ENCODE measurements at regions not wholly inside any gene's neighbourhood (a gene's known extent, or its start where the extent isn't known, plus 50 kb on each side); places are given as distances from the start of the nearest gene placed in this dataset.
"Not testable (repeated sequence)": the region's sequence is repeated elsewhere in the genome, so short reads cannot be mapped to it uniquely, and the experiment has no call there.

DNA sequence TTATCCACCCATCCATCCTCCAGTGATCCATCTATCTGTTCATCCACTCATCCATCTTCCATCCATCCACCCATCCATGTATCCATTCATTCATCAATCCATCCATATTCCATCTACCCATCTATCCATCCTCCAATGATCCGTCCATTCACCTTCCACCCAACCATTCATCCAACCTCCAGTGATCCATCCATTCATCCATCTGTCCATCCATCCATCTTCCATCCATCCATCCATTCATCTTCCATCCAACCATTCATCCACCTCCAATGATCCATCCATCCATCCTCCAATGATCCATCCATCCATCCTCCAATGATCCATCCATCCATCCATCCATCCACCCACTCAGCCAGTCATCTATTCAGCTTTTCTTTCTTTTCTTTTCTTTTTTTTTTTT is 156.5 kb upstream of the WSCD1 start:
- no peak for DNase-seq

DNA sequence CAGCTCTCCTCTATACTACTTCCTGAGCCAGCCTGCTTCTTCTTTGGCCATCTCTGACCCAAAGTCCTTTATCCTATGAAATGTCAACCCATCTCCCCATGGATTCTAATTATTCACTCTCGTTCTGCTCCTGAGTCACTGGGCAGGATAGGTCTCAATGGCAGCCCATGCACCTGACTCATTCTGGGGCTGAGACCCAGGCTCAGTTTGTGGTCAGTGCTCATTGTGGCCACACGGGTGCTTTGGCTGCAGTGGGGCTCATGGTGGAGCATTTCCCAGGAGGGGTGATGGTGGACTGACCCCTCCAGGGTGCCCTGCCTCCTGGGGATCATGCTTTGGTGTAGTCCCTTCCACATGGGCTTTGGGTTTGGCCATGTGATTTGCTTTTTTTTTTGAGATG is 154.8 kb upstream of the WSCD1 start:
- no peak for DNase-seq

DNA sequence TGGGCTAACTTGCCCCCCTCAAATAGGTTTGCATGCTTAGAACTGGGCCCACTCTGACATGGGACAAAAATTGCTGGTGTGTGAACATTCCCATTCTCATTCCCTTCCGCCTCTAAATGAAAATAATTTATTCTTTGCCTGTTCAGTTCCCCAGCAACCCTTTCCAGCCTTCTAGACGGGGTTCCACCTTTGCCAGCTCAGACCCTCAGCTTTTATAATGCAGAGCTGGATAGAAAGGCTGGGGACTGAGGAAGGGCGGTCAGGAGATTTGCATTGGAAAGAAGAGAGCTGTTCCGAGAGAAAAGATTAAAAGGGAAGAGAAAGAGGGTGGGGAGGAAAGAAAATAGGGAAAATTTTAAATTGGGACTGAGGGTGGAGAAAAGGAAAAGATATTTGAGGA is 151.1 kb upstream of the WSCD1 start:
- no peak for DNase-seq

DNA sequence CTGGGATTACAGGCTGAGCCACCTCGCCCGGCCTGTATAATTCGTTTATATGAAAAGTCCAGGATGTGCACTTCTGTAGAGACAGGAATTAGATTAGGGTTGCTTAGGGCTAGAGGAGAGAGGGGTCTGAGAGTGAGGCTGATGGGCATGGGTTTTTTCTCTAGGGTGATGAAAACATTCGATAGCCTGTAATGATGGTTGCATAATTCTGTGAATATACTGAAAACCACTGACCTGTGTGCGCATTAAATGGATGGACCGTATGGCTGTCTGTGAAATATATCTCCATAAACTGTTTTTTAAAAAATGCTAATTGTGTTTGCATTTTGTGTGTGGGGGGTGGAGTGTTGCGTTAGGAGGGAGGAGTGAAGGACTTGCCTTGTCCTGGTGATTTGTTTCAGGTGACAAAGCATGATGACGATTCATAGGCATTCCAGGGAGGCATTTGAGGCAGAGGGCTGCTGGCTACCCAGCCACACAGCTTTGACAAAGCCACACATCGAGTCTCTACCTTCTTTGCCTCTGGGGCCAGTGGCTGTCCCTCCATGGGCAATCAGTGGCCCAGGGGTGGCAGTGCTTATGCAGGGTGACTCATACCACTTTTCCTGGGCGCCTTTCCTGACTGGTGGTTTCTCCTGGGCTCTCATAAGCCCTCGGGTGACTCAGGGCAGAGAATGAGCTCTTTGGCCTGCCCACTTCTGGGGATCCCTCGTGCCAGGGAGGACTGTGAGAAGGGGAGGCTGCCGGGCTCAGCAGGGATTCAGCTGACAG is 148.5 kb upstream of the WSCD1 start:
- DNase-seq: no peak

DNA sequence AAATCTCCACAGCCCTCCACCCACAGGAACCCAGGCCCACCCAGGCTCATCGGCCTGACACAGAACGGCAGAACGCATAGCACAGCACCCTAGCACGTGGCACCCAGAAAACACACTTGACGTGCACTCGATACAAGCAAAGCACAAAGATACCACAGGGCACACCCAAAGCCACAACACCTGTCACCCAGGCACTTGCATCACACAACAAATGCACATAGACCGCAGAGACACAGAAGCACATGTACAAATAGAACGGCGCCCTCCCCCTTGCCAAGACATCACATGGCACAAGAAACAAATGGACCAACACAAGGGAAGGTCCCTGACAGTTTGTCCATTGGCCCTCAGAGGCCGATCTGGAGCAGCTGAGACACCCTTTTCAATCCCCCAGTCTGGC is 147.7 kb upstream of the WSCD1 start:
- DNase-seq: no peak

DNA sequence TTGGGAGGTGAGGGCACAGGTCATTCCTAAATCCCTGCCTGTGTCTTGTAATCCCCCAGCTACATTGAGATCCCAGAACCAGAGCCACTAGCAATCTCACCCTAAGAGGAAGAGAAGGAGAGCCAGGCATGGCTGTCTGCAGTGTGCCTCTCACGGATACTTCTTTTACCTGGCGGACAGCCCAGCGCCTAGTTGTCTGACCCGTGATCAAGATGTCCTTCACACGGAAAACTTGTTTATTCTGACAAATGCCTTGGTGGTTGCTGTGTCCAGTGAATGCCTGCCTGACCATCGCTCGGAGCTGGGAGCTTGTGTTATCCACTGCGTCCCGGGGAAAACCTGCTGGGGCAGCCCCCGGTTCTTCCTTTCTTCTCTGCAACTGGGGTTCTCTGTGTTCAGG is 140.5 kb upstream of the WSCD1 start:
- no peak for DNase-seq

DNA sequence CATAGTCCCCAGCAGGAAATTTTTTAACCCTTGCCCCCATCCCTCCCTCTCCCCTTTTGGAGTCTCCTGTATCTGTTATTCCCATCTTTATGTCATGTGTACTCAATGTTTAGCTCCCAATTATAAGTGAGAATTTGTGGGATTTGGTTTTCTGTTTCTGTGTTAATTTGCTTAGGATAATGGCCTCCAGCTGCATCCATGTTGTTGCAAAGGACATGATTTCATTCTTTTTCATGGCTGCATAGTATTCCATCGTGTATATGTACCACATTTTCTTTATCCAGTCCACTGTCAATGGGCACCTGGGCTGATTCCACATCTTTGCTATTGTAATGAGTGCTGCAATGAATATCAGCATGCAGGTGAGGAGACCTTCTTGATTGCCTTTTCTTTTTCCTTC is 139.6 kb upstream of the WSCD1 start:
- not testable (repeated sequence) for DNase-seq

DNA sequence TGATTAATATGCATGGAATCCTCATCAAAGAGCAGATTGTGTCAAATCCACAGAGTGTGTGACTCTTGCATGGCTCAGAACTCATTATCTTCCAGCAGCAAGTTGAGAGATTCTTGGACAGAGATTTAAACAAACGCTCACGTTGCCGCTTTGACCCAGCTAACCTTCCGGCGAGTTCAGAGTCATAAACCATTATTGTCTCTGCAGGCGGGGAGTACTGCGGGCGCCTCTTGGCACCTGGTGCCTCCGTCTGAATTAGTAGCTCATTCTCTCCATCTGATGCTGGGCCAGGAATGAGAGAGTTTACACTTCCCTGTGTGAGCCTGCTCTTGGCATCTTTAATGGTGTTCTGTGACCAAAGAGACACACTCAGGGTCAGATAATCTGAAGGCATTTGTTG is 138.6 kb upstream of the WSCD1 start:
- no peak for DNase-seq

DNA sequence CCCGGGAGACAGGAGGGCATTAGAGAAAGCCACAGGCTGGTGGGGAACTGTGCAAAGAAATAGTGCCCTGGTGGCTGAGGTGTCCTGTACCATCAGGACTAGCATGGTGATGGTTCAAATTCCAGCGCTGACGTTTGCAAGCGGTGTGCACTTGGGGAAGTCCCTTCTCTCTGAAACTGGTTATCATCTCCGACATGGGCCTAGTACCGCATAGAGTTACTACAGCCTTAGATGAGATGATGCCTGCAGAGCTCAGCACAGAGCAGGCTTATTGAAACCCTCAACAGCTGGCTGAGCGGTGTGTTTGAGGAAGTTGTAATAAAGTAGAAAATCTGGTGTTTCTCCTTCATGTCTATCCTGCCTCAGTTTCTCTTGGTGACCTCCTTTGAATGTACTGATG is 136.7 kb upstream of the WSCD1 start:
- DNase-seq: no peak

DNA sequence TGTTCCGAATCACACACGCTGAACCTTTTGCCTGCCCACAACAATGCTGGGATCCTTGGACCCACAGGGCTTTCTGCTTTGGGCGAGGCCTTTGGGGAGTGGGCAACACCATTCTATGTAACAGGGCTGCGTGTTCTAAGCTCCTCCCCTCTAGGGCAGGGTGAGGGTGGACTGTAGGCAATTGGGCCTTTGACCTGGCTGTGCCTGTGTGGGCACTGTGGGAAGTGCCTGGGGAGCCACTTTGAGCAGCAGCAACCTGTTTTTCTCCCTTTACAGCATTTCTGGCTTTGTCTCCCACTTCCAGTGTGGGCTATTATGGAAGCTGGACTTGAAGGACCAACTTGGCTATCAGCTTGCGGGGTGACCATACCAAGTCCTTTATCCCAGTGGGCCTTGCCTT is 128.9 kb upstream of the WSCD1 start:
- DNase-seq: no peak

DNA sequence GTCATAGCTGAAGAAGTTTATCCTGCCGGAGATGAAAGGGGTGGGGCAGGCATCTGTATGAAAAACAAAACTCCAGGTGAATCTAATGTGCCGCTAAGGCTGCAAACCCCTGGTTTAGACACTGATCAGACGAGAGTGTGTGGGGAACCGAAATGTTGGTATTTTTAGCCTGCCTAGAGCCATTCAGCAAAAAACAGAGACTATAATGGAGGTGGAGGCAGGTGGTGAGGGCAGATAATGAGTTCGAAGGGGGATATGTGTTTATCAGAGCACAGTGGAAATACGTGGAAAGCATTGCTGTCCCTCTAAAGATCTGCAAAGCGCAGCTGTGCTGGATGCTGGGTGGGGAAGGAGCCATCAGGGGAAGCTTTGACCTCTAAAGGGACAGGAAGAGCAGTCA is 127.5 kb upstream of the WSCD1 start:
- DNase-seq: no peak

DNA sequence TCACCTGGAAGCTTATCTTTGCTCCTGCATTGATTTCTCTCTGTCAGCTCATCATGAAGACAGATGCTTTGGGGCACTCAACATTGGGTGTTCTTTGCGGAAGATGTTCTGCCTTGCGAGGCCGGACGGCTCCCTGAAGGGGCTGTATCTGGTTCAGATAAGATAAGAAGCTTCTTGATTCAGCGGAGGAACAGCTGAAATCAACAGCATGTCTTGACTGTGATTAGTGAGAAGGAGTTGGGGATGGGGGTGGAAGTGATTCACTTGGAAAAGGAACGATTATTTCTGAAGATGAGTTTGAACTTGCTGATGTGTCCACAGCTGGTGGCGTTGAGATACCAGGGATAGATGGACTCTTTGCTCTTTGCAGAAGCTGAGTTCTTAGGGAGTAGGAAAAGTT is 126.9 kb upstream of the WSCD1 start:
- DNase-seq: no peak

DNA sequence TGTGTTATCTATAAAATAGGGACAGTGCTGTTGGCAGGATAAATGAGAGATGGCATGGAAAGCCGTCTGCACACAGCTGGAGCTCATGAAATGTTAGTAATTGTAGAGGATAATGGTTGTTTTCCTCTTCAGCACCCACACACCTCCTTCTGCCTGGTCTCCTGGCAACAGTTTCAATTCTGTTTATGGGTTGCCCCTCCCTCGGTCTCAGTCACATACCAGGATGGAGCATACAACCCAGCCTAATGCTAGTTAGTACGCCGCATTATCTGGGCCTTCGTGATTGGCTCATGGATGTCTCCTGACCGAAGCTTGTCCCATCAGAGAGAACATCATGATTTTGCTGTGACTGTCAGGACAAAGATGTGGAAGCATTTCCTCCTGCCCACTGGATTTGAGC is 126.2 kb upstream of the WSCD1 start:
- no peak for DNase-seq

DNA sequence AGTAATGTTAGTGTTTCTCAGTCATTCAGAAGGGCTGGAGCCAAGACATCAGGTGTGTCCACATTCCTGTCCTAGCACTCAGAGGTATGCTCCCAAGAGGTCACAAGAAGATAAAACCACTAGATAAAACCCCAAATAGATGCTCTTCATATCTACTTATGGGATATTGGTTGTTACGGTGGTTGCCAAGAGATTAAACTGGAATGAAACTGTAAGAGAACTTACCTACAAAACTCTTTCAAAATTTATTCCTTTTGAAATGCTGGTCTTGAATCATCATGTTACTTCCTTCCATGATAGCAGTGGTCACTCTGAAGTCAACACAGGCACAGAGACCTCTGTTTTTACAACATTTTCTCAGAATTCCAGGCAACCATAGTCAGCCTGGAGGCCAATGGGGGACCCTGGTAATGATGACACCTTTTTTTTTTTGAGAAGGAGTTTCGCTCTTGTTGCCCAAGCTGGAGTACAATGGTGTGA is 122.4 kb upstream of the WSCD1 start:
- DNase-seq: no peak

DNA sequence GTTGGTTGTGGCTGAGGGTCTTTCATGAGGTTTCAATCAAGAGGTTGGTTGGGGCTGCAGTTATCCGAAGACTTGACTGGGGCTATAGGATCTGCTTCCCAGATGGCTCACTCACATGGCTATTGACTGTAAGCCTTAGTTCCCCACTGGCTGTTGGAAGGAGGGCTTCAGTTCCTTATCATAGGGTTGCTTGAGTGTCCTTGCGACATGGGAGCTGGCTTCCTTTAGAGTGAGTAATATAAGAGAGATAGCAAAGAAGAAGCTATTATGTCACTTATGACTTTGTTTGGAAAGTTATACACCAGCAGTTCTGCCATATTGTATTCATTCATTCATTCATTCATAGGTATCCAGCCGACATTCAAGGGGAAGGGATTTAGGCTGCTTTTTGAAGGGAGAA is 121.4 kb upstream of the WSCD1 start:
- no peak for DNase-seq

DNA sequence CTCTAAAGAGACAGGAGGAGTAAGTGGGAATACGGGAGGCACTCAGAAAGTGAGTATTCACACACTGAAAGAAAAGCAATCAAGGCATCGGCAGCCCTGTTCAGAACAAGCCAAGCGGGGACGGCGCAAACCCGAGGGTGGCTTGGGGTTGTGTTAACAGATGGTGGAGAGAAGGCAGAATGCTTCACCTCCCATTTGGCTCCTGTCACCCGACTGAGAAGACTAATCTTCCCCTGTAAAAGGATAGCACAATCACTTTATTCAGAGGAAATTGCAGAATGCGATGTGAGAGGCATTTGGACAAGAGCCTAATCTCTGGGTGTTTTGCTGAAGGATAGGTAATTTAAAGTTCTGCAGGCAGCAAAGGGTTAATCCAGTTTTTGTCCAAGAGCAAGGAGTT is 119.3 kb upstream of the WSCD1 start:
- peak; percentile 48 for DNase-seq

DNA sequence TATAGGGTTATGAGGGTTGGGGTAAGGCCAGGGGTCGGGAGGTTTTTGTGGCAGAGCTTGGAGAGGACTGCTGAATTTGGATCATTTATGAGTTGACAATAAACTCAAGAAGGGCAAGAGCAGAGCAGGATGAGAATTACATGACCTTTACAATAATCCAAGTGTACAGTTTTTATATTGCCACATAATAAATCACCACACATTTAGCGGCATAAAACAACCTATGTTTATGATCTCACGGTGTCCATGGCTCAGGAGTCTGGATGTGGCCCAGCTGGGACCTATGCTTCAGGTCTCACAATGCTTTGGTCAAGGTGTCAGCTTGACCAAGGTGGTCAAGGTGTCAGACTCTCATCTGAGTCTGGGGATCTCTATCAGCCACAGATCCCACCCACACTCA is 118.3 kb upstream of the WSCD1 start:
- DNase-seq: no peak

DNA sequence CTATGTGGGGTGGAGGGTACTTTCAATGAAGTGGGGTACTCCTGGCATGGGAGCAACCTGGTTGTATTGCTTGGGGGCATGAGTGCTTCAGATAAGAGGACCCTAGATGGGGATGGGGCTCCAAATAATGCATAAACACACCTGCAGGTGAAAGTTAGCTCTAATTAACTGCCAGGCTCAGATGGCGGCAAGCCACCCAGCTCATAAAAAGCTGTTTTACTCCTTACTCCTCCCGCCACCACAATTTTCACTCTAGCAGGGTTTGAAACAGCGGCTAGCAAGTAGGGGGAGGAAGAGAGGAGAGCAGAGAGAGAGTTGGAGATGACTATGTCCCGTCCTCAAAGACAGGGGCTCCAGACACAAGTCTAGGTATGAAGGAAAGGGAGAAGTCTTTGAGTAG is 117.7 kb upstream of the WSCD1 start:
- DNase-seq: no peak

DNA sequence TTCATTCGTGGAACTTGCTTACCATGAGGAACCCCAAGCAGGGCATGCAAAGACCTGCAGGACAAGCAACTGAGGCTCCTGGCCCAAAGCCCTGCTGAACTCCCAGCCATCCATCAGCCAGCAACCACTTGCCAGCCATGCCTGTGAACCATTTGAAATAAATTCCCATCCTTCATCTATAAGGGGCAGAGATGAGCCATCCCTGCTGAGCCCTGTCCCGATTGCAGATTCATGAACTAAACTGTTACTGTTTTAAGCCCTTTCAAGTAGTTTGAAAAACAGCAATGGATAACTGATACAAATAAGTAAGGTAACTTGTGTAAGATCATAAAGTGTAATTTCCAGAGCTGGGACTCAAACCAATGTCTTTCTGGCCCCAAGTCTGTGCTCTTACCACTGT is 114.4 kb upstream of the WSCD1 start:
- no peak for DNase-seq

DNA sequence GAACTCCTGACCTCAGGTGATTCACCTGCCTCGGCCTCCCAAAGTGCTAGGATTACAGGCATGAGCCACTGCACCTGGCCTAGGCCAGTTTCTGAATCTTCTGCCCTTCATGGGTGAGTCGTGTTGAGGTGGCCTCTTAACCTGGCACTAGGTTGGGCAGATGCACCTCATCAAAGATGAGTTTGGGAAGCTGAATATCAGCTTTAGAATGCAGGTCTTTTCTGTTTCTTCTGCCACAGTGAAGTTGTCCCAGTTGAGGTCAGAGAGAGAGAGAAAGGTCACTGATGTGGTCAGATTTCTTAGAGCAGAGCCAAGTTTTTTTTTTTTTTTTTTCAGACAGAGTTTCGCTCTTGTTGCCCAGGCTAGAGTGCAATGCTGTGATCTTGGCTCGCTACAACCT is 111.3 kb upstream of the WSCD1 start:
- no peak for DNase-seq

DNA sequence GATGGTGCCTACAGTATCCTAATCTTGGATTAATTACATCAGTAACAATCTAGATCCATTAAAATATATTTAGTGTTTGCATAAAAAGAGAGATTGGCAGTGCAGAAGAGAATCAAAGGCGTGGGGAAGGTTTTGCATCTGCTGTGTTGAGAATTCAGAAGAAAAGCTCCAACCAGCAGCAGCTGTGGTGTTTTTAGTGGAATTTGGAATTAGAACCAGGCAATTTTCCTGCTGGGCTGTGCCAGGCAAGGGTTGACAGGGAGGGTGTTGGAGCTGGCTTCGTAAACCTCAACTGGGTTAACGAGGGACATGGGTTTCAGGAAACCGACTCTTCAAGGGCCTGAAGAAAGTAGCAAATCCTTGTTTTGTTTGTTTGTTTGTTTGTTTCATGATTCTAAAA is 107.8 kb upstream of the WSCD1 start:
- no peak for DNase-seq

DNA sequence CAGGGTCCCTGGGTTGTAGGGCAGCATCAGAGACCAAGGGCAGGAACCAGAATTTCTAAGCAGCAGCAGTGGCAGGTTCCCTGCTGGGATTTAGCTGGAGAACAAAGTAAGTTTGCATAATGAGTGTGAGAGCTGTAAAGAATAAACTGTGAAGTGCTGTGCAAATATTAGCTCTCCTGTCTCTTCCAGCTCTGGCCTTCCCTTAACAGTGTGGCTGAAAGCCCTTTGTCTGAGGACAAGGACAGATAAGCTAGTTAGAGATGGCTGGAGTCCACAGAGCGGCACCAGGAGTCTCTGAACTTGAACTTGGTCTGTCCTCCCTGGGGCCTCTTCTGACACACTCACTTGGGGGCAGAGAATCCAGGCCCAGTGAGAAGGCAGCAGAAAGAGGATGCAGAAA is 98.2 kb upstream of the WSCD1 start:
- DNase-seq: no peak

DNA sequence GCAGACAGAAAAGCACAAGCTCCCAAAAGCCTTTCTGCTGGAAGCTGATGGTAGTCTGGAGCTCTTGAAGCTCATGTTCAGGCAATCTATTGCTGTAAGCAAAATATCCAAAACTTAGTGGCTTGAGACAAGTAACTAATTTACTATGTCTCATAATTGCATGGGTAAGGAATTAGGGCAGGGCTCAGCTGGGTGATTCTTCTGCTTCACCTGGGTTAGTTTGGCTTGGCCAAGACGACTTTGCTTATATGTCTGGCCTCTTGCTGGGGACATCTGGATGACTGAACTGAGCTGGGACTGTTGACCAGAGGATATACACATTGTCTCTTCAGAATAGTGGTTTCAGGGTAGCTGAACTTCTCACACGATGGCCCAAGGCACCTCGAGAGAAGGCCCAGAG is 96.8 kb upstream of the WSCD1 start:
- DNase-seq: no peak

DNA sequence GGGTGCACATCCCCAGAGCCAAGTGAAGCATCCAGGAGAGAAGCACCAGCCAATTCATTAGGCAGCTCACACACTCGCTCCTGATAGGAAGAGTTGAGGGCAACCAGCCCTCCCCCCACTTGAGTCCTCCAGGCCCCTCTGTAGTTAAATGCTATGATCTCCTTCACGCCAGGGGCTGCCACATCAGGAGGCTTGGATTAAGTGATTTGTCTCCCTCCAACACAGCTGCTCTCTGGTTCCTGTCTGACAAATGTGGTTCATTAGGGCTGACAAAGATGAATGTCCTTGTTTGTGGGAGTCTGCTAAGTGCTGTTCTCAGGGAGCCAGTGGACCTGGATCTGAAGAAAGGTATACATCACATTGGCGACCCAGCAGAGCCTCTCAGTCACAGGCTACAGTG is 94.5 kb upstream of the WSCD1 start:
- no peak for DNase-seq

DNA sequence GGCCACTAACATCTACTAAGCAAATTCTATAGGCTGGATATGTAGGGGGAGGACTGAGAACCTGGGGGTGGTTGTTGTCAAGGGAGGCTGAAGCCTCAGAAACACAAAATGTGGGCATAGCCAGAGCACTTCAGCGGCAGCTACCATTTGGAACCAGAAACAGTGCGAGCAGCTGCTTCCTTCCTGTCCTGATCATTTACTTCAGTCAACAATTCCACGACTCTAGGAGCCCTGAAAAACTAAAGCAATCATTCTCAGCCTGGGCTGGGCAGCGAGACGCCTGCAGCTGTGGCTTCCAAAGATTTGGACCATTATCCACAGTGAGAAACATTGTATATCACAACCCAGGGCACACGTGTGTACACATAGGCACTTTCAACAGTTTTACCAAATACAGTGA is 93.9 kb upstream of the WSCD1 start:
- no peak for DNase-seq

DNA sequence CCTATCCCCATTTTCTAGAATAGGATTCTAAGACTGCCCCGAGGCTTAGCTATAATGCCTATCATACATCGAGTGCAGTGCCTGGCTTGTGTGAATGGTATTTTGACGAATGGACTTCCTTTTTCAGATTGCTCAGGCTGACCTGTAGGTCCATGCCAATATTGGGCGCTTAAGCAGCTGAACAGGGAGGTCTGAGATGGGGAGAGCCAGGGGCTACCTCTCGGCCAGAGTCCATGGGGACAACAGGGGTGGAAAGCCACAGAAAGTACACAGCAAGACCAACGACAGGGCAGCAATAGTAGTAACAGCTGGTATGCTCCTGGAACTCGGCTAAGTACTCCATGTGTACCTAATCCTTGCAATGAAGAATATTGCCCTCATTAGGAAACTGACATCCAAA is 91.7 kb upstream of the WSCD1 start:
- DNase-seq: no peak

All from NCI-H524 treated with DMSO at 0.1 percent for 48 hours (cell line).